ENCODE measurements at regions not wholly inside any gene's neighbourhood (a gene's known extent, or its start where the extent isn't known, plus 50 kb on each side); places are given as distances from the start of the nearest gene placed in this dataset.

GRCh38 chr10:109174526-109174925 lies 748.8 kb downstream of the XPNPEP1 start:
- DNase-seq (ENCODE audit: low read depth, low spot score), result no peak
- CTCF ChIA-PET, result no interaction called here
- POLR2A ChIA-PET, result no interaction called here
- H3K27me3 ChIP-seq (ENCODE audit: control insufficient read depth, insufficient read depth, low read length), result no peaks in the 10 kb centered on the region
- no peak for TF ChIP-seq CTCF (IDR thresholded peaks at IDR 0.05; ENCODE audit: low read depth, low read length)
- no peak overlapping the region for H3K27ac ChIP-seq (ENCODE audit: low read depth, low read length)
- H3K9me3 ChIP-seq (ENCODE audit: control insufficient read depth, insufficient read depth, low read length), result no peaks in the 10 kb centered on the region; the same call in 1 of the 2 replicates
- H3K4me3 ChIP-seq (ENCODE audit: low read depth, low read length), result no peak overlapping the region

DNA sequence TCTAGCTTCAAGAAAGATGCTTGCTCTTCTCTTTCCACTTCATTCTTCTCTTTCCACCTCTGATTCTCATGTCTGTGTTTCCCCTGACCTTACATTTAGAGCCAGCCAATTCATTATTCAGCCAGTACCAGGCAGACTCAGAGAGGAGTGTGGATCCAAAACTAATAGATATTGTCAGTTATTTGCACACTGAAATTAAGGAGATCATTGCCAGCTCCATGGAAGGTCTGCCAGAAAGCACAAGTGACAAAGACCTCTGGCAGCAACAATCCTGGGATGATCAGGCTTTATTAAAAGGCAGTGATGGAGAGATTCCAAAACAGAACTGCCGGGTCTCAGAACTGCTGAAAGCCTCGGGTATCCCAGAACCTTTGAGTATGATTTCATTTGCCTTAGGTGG lies 749.4 kb downstream of the XPNPEP1 start:
- DNase-seq (ENCODE audit: low read depth, low spot score), result no peak
- Histone ChIP-seq H3K4me3 (ENCODE audit: low read depth, low read length) (no peak overlapping the region), H3K27me3 (ENCODE audit: control insufficient read depth, insufficient read depth, low read length) (no peaks in the 10 kb centered on the region), H3K9me3 (ENCODE audit: control insufficient read depth, insufficient read depth, low read length) (no peaks in the 10 kb centered on the region; the same call in 1 of the 2 replicates), H3K27ac (ENCODE audit: low read depth, low read length) (no peak overlapping the region)
- CTCF ChIA-PET, result no interaction called here
- POLR2A ChIA-PET, result no interaction called here
- TF ChIP-seq CTCF (IDR thresholded peaks at IDR 0.05; ENCODE audit: low read depth, low read length), result no peak

GRCh38 chr10:109173121-109173520 lies 750.2 kb downstream of the XPNPEP1 start:
- ChIA-PET CTCF (no interaction called here), POLR2A (no interaction called here)
- Histone ChIP-seq H3K9me3 (ENCODE audit: control insufficient read depth, insufficient read depth, low read length) (no peaks in the 10 kb centered on the region; the same call in 1 of the 2 replicates), H3K27me3 (ENCODE audit: control insufficient read depth, insufficient read depth, low read length) (no peaks in the 10 kb centered on the region), H3K27ac (ENCODE audit: low read depth, low read length) (no peak overlapping the region), H3K4me3 (ENCODE audit: low read depth, low read length) (no peak overlapping the region)
- DNase-seq (ENCODE audit: low read depth, low spot score), result no peak
- no peak for TF ChIP-seq CTCF (IDR thresholded peaks at IDR 0.05; ENCODE audit: low read depth, low read length)

- Histone ChIP-seq H3K9me3 (ENCODE audit: control insufficient read depth, insufficient read depth, low read length) (no peaks in the 10 kb centered on the region), H3K27ac (ENCODE audit: low read depth, low read length) (no peak overlapping the region), H3K4me3 (ENCODE audit: low read depth, low read length) (no peak overlapping the region), H3K27me3 (ENCODE audit: control insufficient read depth, insufficient read depth, low read length) (no peaks in the 10 kb centered on the region)
- no peak for DNase-seq (ENCODE audit: low read depth, low spot score)
- POLR2A ChIA-PET, result no interaction called here
- CTCF ChIA-PET, result no interaction called here
- TF ChIP-seq CTCF (IDR thresholded peaks at IDR 0.05; ENCODE audit: low read depth, low read length), result no peak
These were observed 756.4 kb downstream of the XPNPEP1 start for GRCh38 chr10:109166935-109167334.

- ChIA-PET POLR2A (no interaction called here), CTCF (interaction anchor here (0.6 kb wide), 1 partner anchor 1061 kb away, joined by 8 read pairs; no protein-coding TSS in a partner anchor)
- no peak for TF ChIP-seq CTCF (IDR thresholded peaks at IDR 0.05; ENCODE audit: low read depth, low read length)
- DNase-seq (ENCODE audit: low read depth, low spot score), result no peak
- Histone ChIP-seq H3K27me3 (ENCODE audit: control insufficient read depth, insufficient read depth, low read length) (no peaks in the 10 kb centered on the region), H3K4me3 (ENCODE audit: low read depth, low read length) (no peak overlapping the region), H3K27ac (ENCODE audit: low read depth, low read length) (no peak overlapping the region), H3K9me3 (ENCODE audit: control insufficient read depth, insufficient read depth, low read length) (no peaks in the 10 kb centered on the region)
These were observed 764.0 kb downstream of the XPNPEP1 start for GRCh38 chr10:109159351-109159750.
